GM12872 (cell line): ENCODE measurements at regions not wholly inside any gene's neighbourhood (a gene's known extent, or its start where the extent isn't known, plus 50 kb on each side); places are given as distances from the start of the nearest gene placed in this dataset.

Experiments used
- TF ChIP-seq, protein P1 (sequence below): IDR thresholded peaks from 3 replicates; pipeline ENCODE4 v1.5.1; 2011; ENCODE audit warnings: low read depth, mild to moderate bottlenecking, low read length, moderate library complexity; ENCODE audit not compliant: insufficient read depth

DNA sequence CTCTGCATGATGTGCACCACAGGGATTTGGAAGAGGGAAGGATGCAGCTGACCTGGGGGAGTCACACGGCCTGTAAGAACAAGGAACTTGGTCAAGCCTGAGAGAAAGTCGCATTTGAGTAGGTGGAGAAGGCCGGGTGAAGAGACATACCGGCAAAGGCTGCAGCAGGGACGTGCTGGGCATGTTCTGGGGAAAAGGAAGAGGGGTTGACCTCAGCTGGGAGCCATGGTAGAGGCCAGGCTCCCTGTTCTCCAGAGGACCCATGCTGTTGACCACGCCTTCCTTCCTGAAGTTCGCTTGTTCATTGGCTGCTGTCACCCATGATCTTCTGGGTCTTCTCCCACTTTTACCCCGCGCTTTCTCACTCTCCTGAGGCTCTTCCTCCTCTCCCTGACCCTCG lies 84.5 kb downstream of the HTR5A start:
- TF ChIP-seq, protein P1, sequence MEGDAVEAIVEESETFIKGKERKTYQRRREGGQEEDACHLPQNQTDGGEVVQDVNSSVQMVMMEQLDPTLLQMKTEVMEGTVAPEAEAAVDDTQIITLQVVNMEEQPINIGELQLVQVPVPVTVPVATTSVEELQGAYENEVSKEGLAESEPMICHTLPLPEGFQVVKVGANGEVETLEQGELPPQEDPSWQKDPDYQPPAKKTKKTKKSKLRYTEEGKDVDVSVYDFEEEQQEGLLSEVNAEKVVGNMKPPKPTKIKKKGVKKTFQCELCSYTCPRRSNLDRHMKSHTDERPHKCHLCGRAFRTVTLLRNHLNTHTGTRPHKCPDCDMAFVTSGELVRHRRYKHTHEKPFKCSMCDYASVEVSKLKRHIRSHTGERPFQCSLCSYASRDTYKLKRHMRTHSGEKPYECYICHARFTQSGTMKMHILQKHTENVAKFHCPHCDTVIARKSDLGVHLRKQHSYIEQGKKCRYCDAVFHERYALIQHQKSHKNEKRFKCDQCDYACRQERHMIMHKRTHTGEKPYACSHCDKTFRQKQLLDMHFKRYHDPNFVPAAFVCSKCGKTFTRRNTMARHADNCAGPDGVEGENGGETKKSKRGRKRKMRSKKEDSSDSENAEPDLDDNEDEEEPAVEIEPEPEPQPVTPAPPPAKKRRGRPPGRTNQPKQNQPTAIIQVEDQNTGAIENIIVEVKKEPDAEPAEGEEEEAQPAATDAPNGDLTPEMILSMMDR: no peak

GRCh38 chr7:155161690-155162089 lies 91.6 kb downstream of the HTR5A start:
- TF ChIP-seq, protein P1: no peak

DNA sequence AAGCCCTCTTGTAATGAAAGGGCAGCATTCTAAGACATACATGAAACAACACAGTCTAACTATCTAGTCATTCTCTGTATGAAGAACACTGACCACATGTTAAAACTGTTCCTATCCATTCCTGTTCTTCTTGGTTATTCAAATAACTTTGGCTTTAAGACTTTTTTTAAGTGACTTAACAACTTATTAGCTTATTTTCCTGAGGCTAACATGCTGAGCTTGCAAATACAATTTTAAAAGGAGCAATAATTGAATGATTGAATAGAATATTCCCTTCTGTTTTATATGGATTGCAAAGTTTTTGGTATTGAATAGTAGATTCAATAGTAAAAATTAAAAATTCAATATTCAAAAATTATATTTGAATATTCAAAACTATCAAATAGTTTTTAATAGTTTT lies 92.3 kb downstream of the HTR5A start:
- TF ChIP-seq, protein P1: no peak

DNA sequence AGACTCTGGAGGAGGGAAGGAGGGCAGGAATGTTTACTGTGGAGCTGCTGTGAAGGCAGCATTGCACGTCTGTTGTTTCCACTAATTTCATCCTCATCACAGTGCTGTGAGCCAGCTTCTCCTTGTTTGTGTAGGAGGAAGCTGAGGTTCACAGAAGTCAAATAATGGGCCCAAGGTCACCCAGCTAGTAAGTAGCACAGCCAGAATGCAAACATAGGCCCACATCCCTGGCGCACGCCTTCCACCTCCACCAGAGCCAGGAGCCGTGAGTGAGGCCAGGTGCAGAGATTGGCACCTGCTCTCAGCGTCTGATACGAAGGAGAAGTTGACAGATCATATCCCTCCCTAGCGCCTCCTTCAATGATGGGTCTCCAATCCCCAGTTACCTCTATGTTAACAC lies 93.6 kb downstream of the HTR5A start:
- TF ChIP-seq, protein P1: no peak

DNA sequence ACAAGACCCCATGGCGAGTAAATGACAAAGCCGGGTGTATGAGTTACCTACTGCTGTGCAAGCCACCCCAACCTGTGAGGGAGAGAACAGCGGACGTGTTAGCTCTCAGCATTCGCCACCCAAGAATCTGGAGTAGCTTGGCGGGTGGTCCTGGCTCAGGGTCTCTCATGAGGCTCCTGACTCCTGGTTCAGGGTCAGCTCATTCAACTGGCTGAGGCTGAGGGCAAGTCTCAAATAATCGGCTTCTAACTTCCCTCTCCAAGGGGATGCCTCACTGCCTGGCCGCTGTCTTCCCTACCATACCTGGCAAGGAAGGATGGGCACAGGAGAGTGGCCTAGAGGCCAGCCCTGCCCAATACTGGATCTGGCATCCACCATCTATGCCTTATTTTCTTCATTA lies 94.2 kb downstream of the HTR5A start:
- TF ChIP-seq, protein P1: no peak

DNA sequence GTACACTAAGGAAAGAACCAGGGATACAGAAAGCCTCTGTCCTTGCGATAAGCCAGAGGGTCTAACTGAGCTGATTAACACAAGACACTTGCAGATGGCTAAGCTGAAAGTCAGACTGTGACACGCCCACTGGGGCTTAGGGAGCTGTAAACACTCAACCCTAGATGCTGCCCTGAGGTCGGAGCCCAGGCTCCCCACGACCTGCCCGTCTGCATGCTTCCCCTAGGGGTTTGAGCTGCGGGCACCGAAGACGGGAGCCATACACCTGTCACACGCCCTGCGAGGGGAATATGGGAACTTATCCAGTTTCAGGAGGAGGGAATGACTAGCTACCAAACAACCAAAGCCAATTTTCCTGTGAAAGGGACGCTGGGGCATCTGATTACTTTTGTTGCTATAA lies 96.0 kb downstream of the HTR5A start:
- TF ChIP-seq, protein P1: no peak

DNA sequence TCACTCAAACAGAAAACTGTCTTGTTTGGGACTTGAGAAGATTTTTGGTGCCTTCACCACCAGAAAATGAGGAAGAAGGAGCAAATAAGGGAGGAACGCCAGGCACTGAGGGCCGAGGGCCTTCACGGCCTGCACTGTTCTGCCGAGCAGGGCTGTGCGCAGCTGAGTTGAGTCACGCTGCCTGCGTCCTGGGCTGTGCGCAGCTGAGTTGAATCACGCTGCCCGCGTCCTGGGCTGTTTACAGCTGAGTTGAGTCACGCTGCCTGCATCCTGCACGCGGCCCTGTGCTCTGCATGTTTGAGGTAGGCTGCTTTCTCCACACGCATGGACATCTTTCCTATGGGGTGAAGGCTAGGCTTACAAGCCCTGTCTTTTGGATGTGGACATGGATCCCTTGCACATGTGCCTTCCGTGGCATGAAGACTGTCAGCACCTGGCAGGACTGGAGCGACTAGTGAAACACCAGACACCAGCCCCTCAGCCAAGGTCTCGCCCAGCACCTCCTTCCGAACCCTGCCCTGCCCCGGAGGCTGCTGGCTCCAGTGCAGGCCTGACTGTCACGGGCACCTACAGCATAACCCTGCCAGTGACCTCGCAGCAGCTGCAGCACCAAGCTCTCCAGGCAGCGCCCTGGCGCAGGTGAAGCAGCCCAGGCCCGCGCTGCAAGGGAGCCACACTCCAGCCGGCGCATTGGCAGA lies 96.7 kb downstream of the HTR5A start:
- TF ChIP-seq, protein P1: no peak
